Gastrocnemius medialis (tissue), 4 donors: ENCODE measurements at regions not wholly inside any gene's neighbourhood (a gene's known extent, or its start where the extent isn't known, plus 50 kb on each side); places are given as distances from the start of the nearest gene placed in this dataset.
"Not testable (repeated sequence)": the region's sequence is repeated elsewhere in the genome, so short reads cannot be mapped to it uniquely, and the experiment has no call there.

Experiments used
- ATAC-seq, 2 donors: fragments of 150-250 bp; one replicate each; pipeline ENCODE4 v1.9.1; 2016
- DNase-seq, 2 donors: peaks; one replicate each; pipeline ENCODE4 v3.0.0-alpha.2; 2019
- H3K27ac ChIP-seq, 4 donors: fragments of 200-600 bp; sonication (generic); 1 replicate in 1 of 4; 2 replicates in 3 of 4; pipeline ENCODE4 v1.5.1; 2016 to 2018; ENCODE audit warnings: mild to moderate bottlenecking in 2 of 4, moderate library complexity in 1 of 4
- H3K27me3 ChIP-seq, 3 donors: fragments of 200-600 bp; sonication (generic) in 2 of 3; 1 replicate in 1 of 3; 2 replicates in 2 of 3; pipeline versions ENCODE4 v1.5.1 to v1.6.0; 2016 to 2019; ENCODE audit warnings: mild to moderate bottlenecking in 1 of 3, moderate library complexity in 1 of 3
- H3K36me3 ChIP-seq, 2 donors: fragments of 200-600 bp; sonication (generic) in 1 of 2; one replicate each; pipeline ENCODE4 v1.5.1; 2017 to 2018
- H3K4me1 ChIP-seq, 2 donors: fragments of 200-600 bp; sonication (generic) in 1 of 2; one replicate each; pipeline ENCODE4 v1.5.1; 2016 to 2017; ENCODE audit warnings: mild to moderate bottlenecking in 2 of 2
- H3K4me3 ChIP-seq, 4 donors: fragments of 200-600 bp; sonication (generic) in 3 of 4; 1 replicate in 1 of 4; 2 replicates in 3 of 4; pipeline ENCODE4 v1.5.1; 2016 to 2019; ENCODE audit warnings: mild to moderate bottlenecking in 2 of 4
- H3K9me3 ChIP-seq, 3 donors: fragments of 200-600 bp; sonication (generic) in 2 of 3; 1 replicate in 1 of 3; 2 replicates in 2 of 3; pipeline ENCODE4 v1.5.1; 2016 to 2019
- CTCF ChIP-seq, 5 experiments: fragments of 450-650 bp in 3 of 5; fragments of 200-600 bp in 2 of 5; sonication (generic) in 2 of 5; IDR thresholded peaks in 4 of 5; conservative IDR thresholded peaks in 1 of 5; 1 replicate in 4 of 5; 2 replicates in 1 of 5; pipeline ENCODE4 v1.5.1; 2016 to 2019; ENCODE audit warnings: antibody characterized with exemption in 5 of 5, mild to moderate bottlenecking in 3 of 5, moderate library complexity in 3 of 5
- POLR2A ChIP-seq, 2 donors: fragments of 450-650 bp; IDR thresholded peaks; one replicate each; pipeline ENCODE4 v1.6.1; 2017; ENCODE audit warnings: antibody characterized with exemption in 2 of 2, mild to moderate bottlenecking in 2 of 2, moderate library complexity in 2 of 2
- in situ Hi-C, 4 donors: fragments of 200-750 bp; cut with MboI; loops; one replicate each; pipeline versions ENCODE4 v1.15.0 to v1.8.0; 2017; ENCODE audit warnings: low sequenced_read_pairs in 4 of 4
- intact Hi-C: fragments of 100-400 bp; cut with DNase I; formaldehyde crosslinking; loops from one replicate; pipeline ENCODE4 v1.15.1; 2023; ENCODE audit warnings: low total_unique reads

GRCh38 chrX:86930419-86930818 is 587.2 kb upstream of the KLHL4 start:
- in situ Hi-C loops, result no loop called here
- Histone ChIP-seq H3K27ac (no peak overlapping the region), H3K9me3 (peaks cover 0 to 8% (median 0%) of the 10 kb centered on the region in 3 donors), H3K4me3 (no peak overlapping the region), H3K27me3 (no peaks in the 10 kb centered on the region), H3K4me1 (no peaks in the 10 kb centered on the region), H3K36me3 (no peaks in the 10 kb centered on the region)
- DNase-seq (no peak), ATAC-seq (no peak)
- TF ChIP-seq POLR2A (IDR thresholded peaks at IDR 0.05) (no peak), CTCF (IDR thresholded peaks at IDR 0.05 in 4 of 5, conservative IDR thresholded peaks at IDR 0.05 in 1 of 5) (no peak)
- intact Hi-C loops, result no loop called here

GRCh38 chrX:86935988-86936387 is 581.6 kb upstream of the KLHL4 start:
- peaks cover 0 to 8% (median 0%) of the 10 kb centered on the region in 3 donors for H3K9me3 ChIP-seq
- in situ Hi-C loops, result no loop called here
- no peak for DNase-seq
- intact Hi-C loops, result no loop called here
- no peaks in the 10 kb centered on the region for H3K36me3 ChIP-seq
- no peak for ATAC-seq
- TF ChIP-seq POLR2A (IDR thresholded peaks at IDR 0.05) (no peak), CTCF (IDR thresholded peaks at IDR 0.05 in 4 of 5, conservative IDR thresholded peaks at IDR 0.05 in 1 of 5) (no peak)
- H3K27me3 ChIP-seq, result peaks cover 0 to 4% (median 0%) of the 10 kb centered on the region in 3 donors
- no peaks in the 10 kb centered on the region for H3K4me1 ChIP-seq
- H3K27ac ChIP-seq, result no peak overlapping the region
- no peak overlapping the region for H3K4me3 ChIP-seq

- TF ChIP-seq POLR2A (IDR thresholded peaks at IDR 0.05), result no peak
- TF ChIP-seq CTCF (IDR thresholded peaks at IDR 0.05 in 4 of 5, conservative IDR thresholded peaks at IDR 0.05 in 1 of 5), result peak in 2 of 5 experiments; percentile 18 to 42
- ATAC-seq, result no peak
- in situ Hi-C loops, result no loop called here
- Histone ChIP-seq H3K27me3 (no peaks in the 10 kb centered on the region), H3K4me1 (no peaks in the 10 kb centered on the region), H3K36me3 (no peaks in the 10 kb centered on the region), H3K4me3 (no peak overlapping the region), H3K9me3 (no peaks in the 10 kb centered on the region), H3K27ac (no peak overlapping the region)
- no peak for DNase-seq
- intact Hi-C loops, result no loop called here
Observed at GRCh38 chrX:86946569-86946968, 571.0 kb upstream of the KLHL4 start.

- ATAC-seq (no peak), DNase-seq (no peak)
- no peaks in the 10 kb centered on the region for H3K9me3 ChIP-seq
- no peaks in the 10 kb centered on the region for H3K4me1 ChIP-seq
- TF ChIP-seq CTCF (IDR thresholded peaks at IDR 0.05 in 4 of 5, conservative IDR thresholded peaks at IDR 0.05 in 1 of 5) (no peak), POLR2A (IDR thresholded peaks at IDR 0.05) (no peak)
- no peak overlapping the region for H3K27ac ChIP-seq
- intact Hi-C loops (no loop called here), in situ Hi-C loops (no loop called here)
- peaks cover 0 to 2% (median 0%) of the 10 kb centered on the region in 3 donors for H3K27me3 ChIP-seq
- H3K36me3 ChIP-seq, result no peaks in the 10 kb centered on the region
- no peak overlapping the region for H3K4me3 ChIP-seq
Observed at GRCh38 chrX:86964321-86964720, 553.3 kb upstream of the KLHL4 start.

GRCh38 chrX:86981326-86981879 is 536.2 kb upstream of the KLHL4 start:
- Histone ChIP-seq H3K4me1 (no peaks in the 10 kb centered on the region), H3K4me3 (no peak overlapping the region), H3K36me3 (no peaks in the 10 kb centered on the region), H3K9me3 (no peaks in the 10 kb centered on the region), H3K27me3 (no peaks in the 10 kb centered on the region), H3K27ac (no peak overlapping the region)
- TF ChIP-seq CTCF (IDR thresholded peaks at IDR 0.05 in 4 of 5, conservative IDR thresholded peaks at IDR 0.05 in 1 of 5) (no peak), POLR2A (IDR thresholded peaks at IDR 0.05) (no peak)
- intact Hi-C loops, result no loop called here
- DNase-seq (no peak), ATAC-seq (no peak)
- in situ Hi-C loops, result no loop called here

- intact Hi-C loops, in situ Hi-C loops, H3K36me3 ChIP-seq, ATAC-seq, H3K9me3 ChIP-seq, H3K4me1 ChIP-seq, H3K27ac ChIP-seq, H3K4me3 ChIP-seq, H3K27me3 ChIP-seq, DNase-seq: not testable (repeated sequence)
Observed at GRCh38 chrX:86987351-86987750, 530.3 kb upstream of the KLHL4 start.
